ENCODE measurements at regions not wholly inside any gene's neighbourhood (a gene's known extent, or its start where the extent isn't known, plus 50 kb on each side); places are given as distances from the start of the nearest gene placed in this dataset.

DNA sequence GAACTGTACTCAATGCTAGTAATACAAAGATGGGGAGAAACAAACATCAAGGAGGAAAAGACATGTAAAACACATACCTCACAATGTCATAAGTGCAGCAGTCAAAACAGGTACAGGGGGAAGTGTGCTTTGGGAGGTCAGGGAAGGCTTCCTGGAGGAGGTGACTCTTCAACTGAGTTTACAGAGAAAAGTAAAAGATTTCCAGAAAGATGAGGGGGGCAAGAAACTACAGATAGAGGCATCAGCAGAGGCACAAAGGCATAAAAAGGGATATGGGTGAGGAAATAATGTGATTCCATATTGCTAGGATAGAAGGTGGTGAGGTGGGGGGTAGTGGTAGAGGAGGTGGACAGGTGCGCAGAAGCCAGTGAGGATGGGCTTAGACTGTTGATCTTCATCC is 95.0 kb downstream of the LSM5 start:
- TF ChIP-seq, protein P1, sequence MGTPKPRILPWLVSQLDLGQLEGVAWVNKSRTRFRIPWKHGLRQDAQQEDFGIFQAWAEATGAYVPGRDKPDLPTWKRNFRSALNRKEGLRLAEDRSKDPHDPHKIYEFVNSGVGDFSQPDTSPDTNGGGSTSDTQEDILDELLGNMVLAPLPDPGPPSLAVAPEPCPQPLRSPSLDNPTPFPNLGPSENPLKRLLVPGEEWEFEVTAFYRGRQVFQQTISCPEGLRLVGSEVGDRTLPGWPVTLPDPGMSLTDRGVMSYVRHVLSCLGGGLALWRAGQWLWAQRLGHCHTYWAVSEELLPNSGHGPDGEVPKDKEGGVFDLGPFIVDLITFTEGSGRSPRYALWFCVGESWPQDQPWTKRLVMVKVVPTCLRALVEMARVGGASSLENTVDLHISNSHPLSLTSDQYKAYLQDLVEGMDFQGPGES (IDR thresholded peaks at IDR 0.05; ENCODE audit: low read depth, low read length) = no peak
- TF ChIP-seq NFIC (IDR thresholded peaks at IDR 0.05; ENCODE audit: borderline replicate concordance) = no peak
- TF ChIP-seq, protein P2, sequence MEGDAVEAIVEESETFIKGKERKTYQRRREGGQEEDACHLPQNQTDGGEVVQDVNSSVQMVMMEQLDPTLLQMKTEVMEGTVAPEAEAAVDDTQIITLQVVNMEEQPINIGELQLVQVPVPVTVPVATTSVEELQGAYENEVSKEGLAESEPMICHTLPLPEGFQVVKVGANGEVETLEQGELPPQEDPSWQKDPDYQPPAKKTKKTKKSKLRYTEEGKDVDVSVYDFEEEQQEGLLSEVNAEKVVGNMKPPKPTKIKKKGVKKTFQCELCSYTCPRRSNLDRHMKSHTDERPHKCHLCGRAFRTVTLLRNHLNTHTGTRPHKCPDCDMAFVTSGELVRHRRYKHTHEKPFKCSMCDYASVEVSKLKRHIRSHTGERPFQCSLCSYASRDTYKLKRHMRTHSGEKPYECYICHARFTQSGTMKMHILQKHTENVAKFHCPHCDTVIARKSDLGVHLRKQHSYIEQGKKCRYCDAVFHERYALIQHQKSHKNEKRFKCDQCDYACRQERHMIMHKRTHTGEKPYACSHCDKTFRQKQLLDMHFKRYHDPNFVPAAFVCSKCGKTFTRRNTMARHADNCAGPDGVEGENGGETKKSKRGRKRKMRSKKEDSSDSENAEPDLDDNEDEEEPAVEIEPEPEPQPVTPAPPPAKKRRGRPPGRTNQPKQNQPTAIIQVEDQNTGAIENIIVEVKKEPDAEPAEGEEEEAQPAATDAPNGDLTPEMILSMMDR (IDR thresholded peaks at IDR 0.05) = no peak
- TF ChIP-seq EZH2phosphoT487 (IDR thresholded peaks at IDR 0.05; ENCODE audit: borderline replicate concordance, low read depth) = no peak
- TF ChIP-seq RAD21 (IDR thresholded peaks at IDR 0.05; ENCODE audit: low read length) = no peak
- TF ChIP-seq, protein P3, sequence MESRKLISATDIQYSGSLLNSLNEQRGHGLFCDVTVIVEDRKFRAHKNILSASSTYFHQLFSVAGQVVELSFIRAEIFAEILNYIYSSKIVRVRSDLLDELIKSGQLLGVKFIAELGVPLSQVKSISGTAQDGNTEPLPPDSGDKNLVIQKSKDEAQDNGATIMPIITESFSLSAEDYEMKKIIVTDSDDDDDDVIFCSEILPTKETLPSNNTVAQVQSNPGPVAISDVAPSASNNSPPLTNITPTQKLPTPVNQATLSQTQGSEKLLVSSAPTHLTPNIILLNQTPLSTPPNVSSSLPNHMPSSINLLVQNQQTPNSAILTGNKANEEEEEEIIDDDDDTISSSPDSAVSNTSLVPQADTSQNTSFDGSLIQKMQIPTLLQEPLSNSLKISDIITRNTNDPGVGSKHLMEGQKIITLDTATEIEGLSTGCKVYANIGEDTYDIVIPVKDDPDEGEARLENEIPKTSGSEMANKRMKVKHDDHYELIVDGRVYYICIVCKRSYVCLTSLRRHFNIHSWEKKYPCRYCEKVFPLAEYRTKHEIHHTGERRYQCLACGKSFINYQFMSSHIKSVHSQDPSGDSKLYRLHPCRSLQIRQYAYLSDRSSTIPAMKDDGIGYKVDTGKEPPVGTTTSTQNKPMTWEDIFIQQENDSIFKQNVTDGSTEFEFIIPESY (IDR thresholded peaks at IDR 0.05; ENCODE audit: borderline replicate concordance, low read depth) = no peak
- TF ChIP-seq ELF1 (IDR thresholded peaks at IDR 0.05) = no peak
- TF ChIP-seq JUND (IDR thresholded peaks at IDR 0.05) = no peak
- no peak for TF ChIP-seq RXRA (IDR thresholded peaks at IDR 0.05; ENCODE audit: borderline replicate concordance, low read depth)
- TF ChIP-seq POLR2AphosphoS5 (IDR thresholded peaks at IDR 0.05; ENCODE audit: low read depth, low read length) = no peak
- TF ChIP-seq, protein P4, sequence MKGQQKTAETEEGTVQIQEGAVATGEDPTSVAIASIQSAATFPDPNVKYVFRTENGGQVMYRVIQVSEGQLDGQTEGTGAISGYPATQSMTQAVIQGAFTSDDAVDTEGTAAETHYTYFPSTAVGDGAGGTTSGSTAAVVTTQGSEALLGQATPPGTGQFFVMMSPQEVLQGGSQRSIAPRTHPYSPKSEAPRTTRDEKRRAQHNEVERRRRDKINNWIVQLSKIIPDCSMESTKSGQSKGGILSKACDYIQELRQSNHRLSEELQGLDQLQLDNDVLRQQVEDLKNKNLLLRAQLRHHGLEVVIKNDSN (IDR thresholded peaks at IDR 0.05; ENCODE audit: borderline replicate concordance, low read depth) = no peak

All from SK-N-SH (cell line).